ENCODE measurements at regions not wholly inside any gene's neighbourhood (a gene's known extent, or its start where the extent isn't known, plus 50 kb on each side); places are given as distances from the start of the nearest gene placed in this dataset.

- BruUV-seq (replicated peaks), result no TSS peak
- ChIA-PET CTCF (ENCODE audit: low intra/inter-chr PET ratio, low total read pairs) (no interaction called here), POLR2A (no interaction called here)
- Histone ChIP-seq H3K4me2 (ENCODE audit: low read depth, low read length) (no peak overlapping the region), H3K79me2 (ENCODE audit: insufficient read depth, low read length) (no peaks in the 10 kb centered on the region), H3K36me3 (replicated peaks in 1 of 2; ENCODE audit: control insufficient read depth in 1 of 2, insufficient read depth in 2 of 2, low read length in 2 of 2) (no peaks in the 10 kb centered on the region), H4K20me1 (ENCODE audit: insufficient read depth, low read length) (no peaks in the 10 kb centered on the region), H3K4me3 (replicated peaks in 1 of 3; ENCODE audit: insufficient read depth in 1 of 3, low read depth in 2 of 3, low read length in 3 of 3) (no peak overlapping the region), H3K9ac (ENCODE audit: insufficient read depth, low read depth, low read length) (no peak overlapping the region), H3K27me3 (ENCODE audit: control insufficient read depth in 1 of 2, insufficient read depth in 2 of 2, low read length in 2 of 2) (no peaks in the 10 kb centered on the region), H2AFZ (ENCODE audit: low read length) (no peak overlapping the region), H3K9me3 (ENCODE audit: low read length) (no peaks in the 10 kb centered on the region), H3K27ac (ENCODE audit: extremely low read length, insufficient read depth, low read length) (no peak overlapping the region), H3K4me1 (ENCODE audit: insufficient read depth, low read length) (no peaks in the 10 kb centered on the region)
- in situ Hi-C loops (cut with HindIII; ENCODE audit: extremely low pct_ligation_motif_present, low pct_unique_long_range_greater_than_20kb), result no loop called here
- ATAC-seq (no peak), DNase-seq (ENCODE audit: low spot score) (no peak), FAIRE-seq (no peak)
- 88% methylated on average over 2 of the region's 2 CpGs for WGBS (ENCODE audit: low lambda C conversion rate)
- intact Hi-C loops (cut with micrococcal nuclease; ENCODE audit: unreplicated experiment), result no loop called here
- TF ChIP-seq ZNF605 (CRISPR knock-in tag; IDR thresholded peaks at IDR 0.05), result no peak
- no peak for TF ChIP-seq DR1 (CRISPR knock-in tag; IDR thresholded peaks at IDR 0.05)
- no peak for TF ChIP-seq MEF2D (CRISPR knock-in tag; IDR thresholded peaks at IDR 0.05)
- no peak for TF ChIP-seq SNAI1 (CRISPR knock-in tag; IDR thresholded peaks at IDR 0.05; ENCODE audit: borderline replicate concordance)
- TF ChIP-seq ZSCAN22 (CRISPR knock-in tag; IDR thresholded peaks at IDR 0.05), result no peak
- no peak for TF ChIP-seq MIXL1 (CRISPR knock-in tag; IDR thresholded peaks at IDR 0.05)
- TF ChIP-seq MTA1 (CRISPR knock-in tag; IDR thresholded peaks at IDR 0.05; ENCODE audit: borderline replicate concordance), result no peak
- no peak for TF ChIP-seq SYNCRIP (IDR thresholded peaks at IDR 0.05; ENCODE audit: insufficient read depth, low read depth, low read length)
- no peak for TF ChIP-seq ZBTB2 (CRISPR knock-in tag; IDR thresholded peaks at IDR 0.05; ENCODE audit: low read depth)
- TF ChIP-seq SIN3B (IDR thresholded peaks at IDR 0.05; ENCODE audit: low read length), result no peak
- no peak for TF ChIP-seq HBP1 (CRISPR knock-in tag; IDR thresholded peaks at IDR 0.05; ENCODE audit: low read depth)
- TF ChIP-seq, protein P1, sequence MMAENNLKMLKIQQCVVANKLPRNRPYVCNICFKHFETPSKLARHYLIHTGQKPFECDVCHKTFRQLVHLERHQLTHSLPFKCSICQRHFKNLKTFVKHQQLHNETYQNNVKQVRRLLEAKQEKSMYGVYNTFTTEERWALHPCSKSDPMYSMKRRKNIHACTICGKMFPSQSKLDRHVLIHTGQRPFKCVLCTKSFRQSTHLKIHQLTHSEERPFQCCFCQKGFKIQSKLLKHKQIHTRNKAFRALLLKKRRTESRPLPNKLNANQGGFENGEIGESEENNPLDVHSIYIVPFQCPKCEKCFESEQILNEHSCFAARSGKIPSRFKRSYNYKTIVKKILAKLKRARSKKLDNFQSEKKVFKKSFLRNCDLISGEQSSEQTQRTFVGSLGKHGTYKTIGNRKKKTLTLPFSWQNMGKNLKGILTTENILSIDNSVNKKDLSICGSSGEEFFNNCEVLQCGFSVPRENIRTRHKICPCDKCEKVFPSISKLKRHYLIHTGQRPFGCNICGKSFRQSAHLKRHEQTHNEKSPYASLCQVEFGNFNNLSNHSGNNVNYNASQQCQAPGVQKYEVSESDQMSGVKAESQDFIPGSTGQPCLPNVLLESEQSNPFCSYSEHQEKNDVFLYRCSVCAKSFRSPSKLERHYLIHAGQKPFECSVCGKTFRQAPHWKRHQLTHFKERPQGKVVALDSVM (CRISPR knock-in tag; IDR thresholded peaks at IDR 0.05), result no peak
- no peak for TF ChIP-seq ZBTB1 (CRISPR knock-in tag; IDR thresholded peaks at IDR 0.05; ENCODE audit: borderline replicate concordance)
- TF ChIP-seq TERF1 (CRISPR knock-in tag; IDR thresholded peaks at IDR 0.05), result no peak
- TF ChIP-seq ZNF674 (CRISPR knock-in tag; IDR thresholded peaks at IDR 0.05; ENCODE audit: low read depth), result no peak
- TF ChIP-seq ZNF629 (CRISPR knock-in tag; conservative IDR thresholded peaks at IDR 0.05), result no peak
- TF ChIP-seq BCL6 (CRISPR knock-in tag; IDR thresholded peaks at IDR 0.05), result no peak
These were observed 218.2 kb downstream of the AASDH start for GRCh38 chr4:56169061-56169460.

Data from HepG2 (cell line).